ENCODE measurements at regions not wholly inside any gene's neighbourhood (a gene's known extent, or its start where the extent isn't known, plus 50 kb on each side); places are given as distances from the start of the nearest gene placed in this dataset.

GRCh38 chr18:8957731-8958130, 144.8 kb upstream of the NDUFV2 start:
- no peak for TF ChIP-seq CTCF (IDR thresholded peaks at IDR 0.05)
- TF ChIP-seq REST (IDR thresholded peaks at IDR 0.05; ENCODE audit: insufficient read depth in 1 of 2, low read depth in 2 of 2, low read length in 1 of 2) = no peak
- TF ChIP-seq TCF7L2 (IDR thresholded peaks at IDR 0.05; ENCODE audit: low read depth, low read length) = no peak
- TF ChIP-seq POLR2AphosphoS5 (IDR thresholded peaks at IDR 0.05; ENCODE audit: low read depth, low read length) = no peak

Data from Panc1 (cell line).